GM12891 (cell line): ENCODE measurements at regions not wholly inside any gene's neighbourhood (a gene's known extent, or its start where the extent isn't known, plus 50 kb on each side); places are given as distances from the start of the nearest gene placed in this dataset.

ENCODE experiments used
- PAX5 ChIP-seq: IDR thresholded peaks from 2 replicates; pipeline ENCODE4 v1.6.1; 2011; ENCODE audit warnings: low read length, moderate library complexity, mild to moderate bottlenecking; ENCODE audit not compliant: insufficient read depth, severe bottlenecking
- POLR2A ChIP-seq: IDR thresholded peaks from 2 replicates; pipeline ENCODE4 v1.6.1; 2011; ENCODE audit warnings: low read depth, low read length, control low read depth
- POLR2AphosphoS5 ChIP-seq: IDR thresholded peaks from 2 replicates; pipeline ENCODE4 v1.6.1; 2011; ENCODE audit warnings: low read depth, low read length, control low read depth
- TAF1 ChIP-seq: IDR thresholded peaks from 2 replicates; pipeline ENCODE4 v1.6.1; 2011; ENCODE audit warnings: low read depth, low read length, control low read depth

- TF ChIP-seq POLR2A (no peak), TAF1 (no peak), PAX5 (no peak), POLR2AphosphoS5 (no peak)
These were observed 133.5 kb upstream of the NUDT6 start for GRCh38 chr4:123055943-123056342.
